ENCODE measurements at regions not wholly inside any gene's neighbourhood (a gene's known extent, or its start where the extent isn't known, plus 50 kb on each side); places are given as distances from the start of the nearest gene placed in this dataset.

DNA sequence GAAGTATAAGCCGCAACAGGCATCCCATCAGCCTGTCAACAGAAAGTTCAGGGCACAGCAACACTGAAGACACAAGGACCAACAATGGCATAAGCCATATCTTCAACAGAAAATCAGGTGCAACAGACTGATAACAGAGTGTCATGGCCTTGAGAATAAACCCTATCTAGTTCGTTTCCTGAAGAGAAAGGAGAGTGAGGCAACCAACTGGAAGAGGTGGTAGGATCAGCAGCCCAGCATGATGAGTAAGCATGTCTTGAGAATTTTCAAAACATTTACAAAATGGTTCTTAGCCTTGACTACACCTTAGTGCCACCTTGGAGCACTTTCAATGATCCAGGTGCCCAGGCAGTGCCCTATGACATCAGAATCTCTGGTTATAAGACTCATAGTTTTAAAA, 290.2 kb upstream of the SEMA3C start:
- TF ChIP-seq CTCF (optimal IDR thresholded peaks at IDR 0.05 in 1 of 3, IDR thresholded peaks at IDR 0.05 in 1 of 3, conservative IDR thresholded peaks at IDR 0.05 in 1 of 3; ENCODE audit: extremely low read depth in 1 of 3, insufficient read depth in 2 of 3, low read length in 3 of 3) (no peak), EZH2 (IDR thresholded peaks at IDR 0.05; ENCODE audit: low read length) (no peak)
